ENCODE measurements at regions not wholly inside any gene's neighbourhood (a gene's known extent, or its start where the extent isn't known, plus 50 kb on each side); places are given as distances from the start of the nearest gene placed in this dataset.
"Not testable (repeated sequence)": the region's sequence is repeated elsewhere in the genome, so short reads cannot be mapped to it uniquely, and the experiment has no call there.

DNA sequence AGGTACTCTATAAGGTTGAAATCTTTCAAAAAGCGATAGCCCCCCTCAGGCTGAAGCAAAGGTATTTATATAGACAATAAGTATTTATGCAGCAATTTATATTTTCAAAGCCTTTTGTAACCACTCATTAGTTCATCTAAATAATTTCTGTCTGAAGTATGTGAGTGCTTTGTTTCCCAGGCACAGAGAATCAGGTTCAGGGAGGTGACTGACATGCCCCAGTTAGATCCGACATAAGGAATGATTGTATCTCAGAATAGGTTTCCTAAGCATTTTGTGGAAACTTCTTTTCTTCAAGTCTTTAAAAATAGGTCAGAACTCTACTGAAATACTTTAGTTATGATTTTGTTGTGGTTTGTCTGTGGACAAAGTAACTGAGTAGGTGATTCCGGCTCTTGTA lies 283.4 kb upstream of the G2E3 start:
- no peak for DNase-seq (ENCODE audit: low spot score)
- H3K36me3 Mint-ChIP-seq = no peaks in the 10 kb centered on the region
- no peak overlapping the region for H3K27ac ChIP-seq
- no peak overlapping the region for H3K27ac Mint-ChIP-seq
- peaks cover 21% of the 10 kb centered on the region for H3K4me1 Mint-ChIP-seq
- no peaks in the 10 kb centered on the region for H3K9me3 Mint-ChIP-seq
- H3K4me3 Mint-ChIP-seq = no peak overlapping the region
- H2AFZ ChIP-seq (replicated peaks) = no peak overlapping the region
- H3K27me3 Mint-ChIP-seq (ENCODE audit: insufficient read depth, low read depth) = peaks cover 3% of the 10 kb centered on the region
- H3K79me2 ChIP-seq (ENCODE audit: low read depth) = no peaks in the 10 kb centered on the region
- no peak overlapping the region for H3K4me3 ChIP-seq
- H3K9me3 ChIP-seq (ENCODE audit: low read depth) = no peaks in the 10 kb centered on the region
- no peak overlapping the region for H3K4me2 ChIP-seq
- H3K9ac ChIP-seq = no peak overlapping the region
- no peaks in the 10 kb centered on the region for H3K36me3 ChIP-seq
- no peaks in the 10 kb centered on the region for H3K27me3 ChIP-seq
- peaks cover 15% of the 10 kb centered on the region for H3F3A ChIP-seq (ENCODE audit: low read depth)
- no peak for TF ChIP-seq EZH2 (IDR thresholded peaks at IDR 0.05)
- TF ChIP-seq, protein P1, sequence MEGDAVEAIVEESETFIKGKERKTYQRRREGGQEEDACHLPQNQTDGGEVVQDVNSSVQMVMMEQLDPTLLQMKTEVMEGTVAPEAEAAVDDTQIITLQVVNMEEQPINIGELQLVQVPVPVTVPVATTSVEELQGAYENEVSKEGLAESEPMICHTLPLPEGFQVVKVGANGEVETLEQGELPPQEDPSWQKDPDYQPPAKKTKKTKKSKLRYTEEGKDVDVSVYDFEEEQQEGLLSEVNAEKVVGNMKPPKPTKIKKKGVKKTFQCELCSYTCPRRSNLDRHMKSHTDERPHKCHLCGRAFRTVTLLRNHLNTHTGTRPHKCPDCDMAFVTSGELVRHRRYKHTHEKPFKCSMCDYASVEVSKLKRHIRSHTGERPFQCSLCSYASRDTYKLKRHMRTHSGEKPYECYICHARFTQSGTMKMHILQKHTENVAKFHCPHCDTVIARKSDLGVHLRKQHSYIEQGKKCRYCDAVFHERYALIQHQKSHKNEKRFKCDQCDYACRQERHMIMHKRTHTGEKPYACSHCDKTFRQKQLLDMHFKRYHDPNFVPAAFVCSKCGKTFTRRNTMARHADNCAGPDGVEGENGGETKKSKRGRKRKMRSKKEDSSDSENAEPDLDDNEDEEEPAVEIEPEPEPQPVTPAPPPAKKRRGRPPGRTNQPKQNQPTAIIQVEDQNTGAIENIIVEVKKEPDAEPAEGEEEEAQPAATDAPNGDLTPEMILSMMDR (IDR thresholded peaks at IDR 0.05) = no peak
- TF ChIP-seq EZH2phosphoT487 (IDR thresholded peaks at IDR 0.05) = no peak
- peaks cover 32% of the 10 kb centered on the region for H3K4me1 ChIP-seq
- H4K20me1 ChIP-seq (ENCODE audit: low read depth) = no peaks in the 10 kb centered on the region

DNA sequence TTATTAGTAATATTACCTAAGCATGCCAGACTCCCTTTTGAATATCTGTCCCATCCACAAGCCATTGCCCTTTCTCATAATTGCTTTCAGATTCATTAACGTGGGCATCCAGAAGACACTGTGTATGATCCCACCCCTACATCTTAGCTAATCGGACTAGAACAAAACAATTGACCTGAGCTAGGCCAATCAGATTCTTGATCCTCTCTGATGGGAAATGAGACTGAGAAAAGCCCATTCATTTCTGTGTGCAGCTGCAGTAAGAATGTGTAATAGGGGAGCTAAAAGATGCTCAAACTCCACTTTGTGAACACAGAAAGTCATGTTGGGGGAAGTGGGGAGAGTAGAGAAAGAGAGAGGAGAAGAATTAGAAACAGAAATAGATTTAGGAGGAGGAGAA lies 281.7 kb upstream of the G2E3 start:
- Histone ChIP-seq H3K4me2 (no peak overlapping the region), H3K9me3 (ENCODE audit: low read depth) (no peaks in the 10 kb centered on the region), H3K4me1 (peaks cover 17% of the 10 kb centered on the region), H3K9ac (no peak overlapping the region), H3K27me3 (no peaks in the 10 kb centered on the region), H2AFZ (replicated peaks) (peak overlapping the region; percentile 55), H3F3A (ENCODE audit: low read depth) (peaks cover 8% of the 10 kb centered on the region), H3K36me3 (no peaks in the 10 kb centered on the region), H4K20me1 (ENCODE audit: low read depth) (no peaks in the 10 kb centered on the region), H3K27ac (no peak overlapping the region), H3K4me3 (no peak overlapping the region), H3K79me2 (ENCODE audit: low read depth) (no peaks in the 10 kb centered on the region)
- Mint-ChIP-seq H3K27ac (no peak overlapping the region), H3K9me3 (no peaks in the 10 kb centered on the region), H3K36me3 (no peaks in the 10 kb centered on the region), H3K4me1 (peaks cover 17% of the 10 kb centered on the region), H3K4me3 (no peak overlapping the region), H3K27me3 (ENCODE audit: insufficient read depth, low read depth) (peaks cover 3% of the 10 kb centered on the region)
- DNase-seq (ENCODE audit: low spot score) = no peak
- no peak for TF ChIP-seq EZH2 (IDR thresholded peaks at IDR 0.05)
- TF ChIP-seq EZH2phosphoT487 (IDR thresholded peaks at IDR 0.05) = no peak
- TF ChIP-seq, protein P1 (IDR thresholded peaks at IDR 0.05) = no peak

DNA sequence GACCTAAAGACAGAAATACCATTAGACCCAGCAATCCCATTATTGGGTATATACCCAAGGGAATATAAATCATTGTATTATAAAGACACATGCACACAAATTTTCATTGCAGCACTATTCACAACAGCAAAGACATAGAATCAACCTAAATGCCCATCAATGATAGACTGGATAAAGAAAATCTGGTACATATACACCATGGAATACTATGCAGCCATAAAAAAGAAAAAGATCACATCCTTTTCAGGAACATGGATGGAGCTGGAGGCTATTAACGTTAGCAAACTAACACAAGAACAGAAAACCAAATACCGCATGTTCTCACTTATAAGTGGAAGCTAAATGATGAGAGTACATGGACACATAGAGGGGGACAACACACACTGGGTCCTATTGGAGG lies 280.1 kb upstream of the G2E3 start:
- not testable (repeated sequence) for H4K20me1 ChIP-seq (ENCODE audit: low read depth); H3K36me3 Mint-ChIP-seq; H3K9me3 ChIP-seq (ENCODE audit: low read depth); H3K4me2 ChIP-seq; H2AFZ ChIP-seq (replicated peaks); H3K27ac ChIP-seq; H3K9ac ChIP-seq; H3K79me2 ChIP-seq (ENCODE audit: low read depth); H3K9me3 Mint-ChIP-seq; H3K27me3 Mint-ChIP-seq (ENCODE audit: insufficient read depth, low read depth); H3K4me1 Mint-ChIP-seq; H3K4me3 Mint-ChIP-seq; H3K4me3 ChIP-seq; DNase-seq (ENCODE audit: low spot score); H3K27me3 ChIP-seq; H3K36me3 ChIP-seq; H3K27ac Mint-ChIP-seq; H3K4me1 ChIP-seq; H3F3A ChIP-seq (ENCODE audit: low read depth)

DNA sequence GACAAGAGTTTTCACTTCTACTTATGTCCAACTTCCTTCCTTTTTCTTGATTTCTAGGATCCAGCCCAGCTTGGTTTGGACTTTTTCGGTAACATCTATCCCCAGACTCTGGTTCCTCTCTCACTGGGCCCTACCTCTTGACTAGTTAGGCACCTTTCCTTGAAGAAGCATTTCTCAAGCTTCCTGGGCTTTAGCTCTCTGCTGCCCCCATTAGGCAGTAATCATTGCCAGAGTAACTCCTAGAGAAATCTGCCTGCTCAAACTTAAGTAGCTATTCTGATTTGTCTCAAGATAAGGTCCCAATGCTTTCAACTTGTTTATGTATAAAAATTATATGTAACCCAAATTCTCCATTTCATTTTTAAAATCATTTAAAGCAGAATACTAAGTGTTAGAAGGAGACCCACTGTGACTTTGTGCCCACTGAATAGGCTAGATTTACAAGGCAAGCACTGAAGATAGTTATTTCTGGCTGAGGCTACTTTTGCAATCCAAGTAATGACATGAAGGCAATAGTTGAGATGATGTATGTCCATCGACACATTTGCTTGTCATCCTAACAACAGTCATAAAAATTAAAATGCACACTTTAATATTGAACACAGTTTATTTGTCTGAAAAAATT lies 275.0 kb upstream of the G2E3 start:
- no peak overlapping the region for H3K27ac Mint-ChIP-seq
- H3K4me1 Mint-ChIP-seq = no peaks in the 10 kb centered on the region
- Histone ChIP-seq H3F3A (ENCODE audit: low read depth) (no peaks in the 10 kb centered on the region), H3K4me3 (no peak overlapping the region), H4K20me1 (ENCODE audit: low read depth) (no peaks in the 10 kb centered on the region), H3K27ac (no peak overlapping the region), H3K4me2 (no peak overlapping the region), H2AFZ (replicated peaks) (no peak overlapping the region), H3K9ac (no peak overlapping the region), H3K79me2 (ENCODE audit: low read depth) (no peaks in the 10 kb centered on the region), H3K27me3 (no peaks in the 10 kb centered on the region), H3K9me3 (ENCODE audit: low read depth) (no peaks in the 10 kb centered on the region), H3K4me1 (no peaks in the 10 kb centered on the region), H3K36me3 (no peaks in the 10 kb centered on the region)
- no peaks in the 10 kb centered on the region for H3K9me3 Mint-ChIP-seq
- peak; percentile 70 for DNase-seq (ENCODE audit: low spot score)
- no peaks in the 10 kb centered on the region for H3K36me3 Mint-ChIP-seq
- no peaks in the 10 kb centered on the region for H3K27me3 Mint-ChIP-seq (ENCODE audit: insufficient read depth, low read depth)
- no peak overlapping the region for H3K4me3 Mint-ChIP-seq
- TF ChIP-seq EZH2 (IDR thresholded peaks at IDR 0.05) (no peak), EZH2phosphoT487 (IDR thresholded peaks at IDR 0.05) (no peak)
- TF ChIP-seq, protein P1 (IDR thresholded peaks at IDR 0.05) = peak; percentile 92

Data from neural progenitor cell (in vitro differentiated cells).